ENCODE measurements at regions not wholly inside any gene's neighbourhood (a gene's known extent, or its start where the extent isn't known, plus 50 kb on each side); places are given as distances from the start of the nearest gene placed in this dataset.

GRCh38 chr20:41969656-41970055, 351.5 kb upstream of the CHD6 start:
- Histone ChIP-seq H3K9me3 (replicated peaks; ENCODE audit: control insufficient read depth, insufficient read depth, low read length) (no peaks in the 10 kb centered on the region), H2AFZ (ENCODE audit: control insufficient read depth, low read depth, low read length) (no peak overlapping the region), H3K4me3 (no peak overlapping the region), H3K27me3 (replicated peaks in 1 of 2; ENCODE audit: control insufficient read depth in 2 of 2, insufficient read depth in 2 of 2, low read length in 1 of 2) (no peaks in the 10 kb centered on the region; a peak in 1 of 4 replicates), H3K4me2 (ENCODE audit: control insufficient read depth, insufficient read depth) (no peak overlapping the region), H3K27ac (ENCODE audit: control insufficient read depth, insufficient read depth) (no peak overlapping the region), H3K36me3 (ENCODE audit: control insufficient read depth in 2 of 2, insufficient read depth in 2 of 2, low read length in 1 of 2) (no peaks in the 10 kb centered on the region), H4K20me1 (ENCODE audit: control insufficient read depth, insufficient read depth) (no peaks in the 10 kb centered on the region), H3K9ac (ENCODE audit: control insufficient read depth, insufficient read depth, low read length) (no peak overlapping the region), H3K79me2 (ENCODE audit: control insufficient read depth, insufficient read depth, low read length) (no peaks in the 10 kb centered on the region), H3K4me1 (ENCODE audit: control insufficient read depth, insufficient read depth, low read length) (no peaks in the 10 kb centered on the region)
- no peak for FAIRE-seq
- RAD21 ChIA-PET (ENCODE audit: unreplicated experiment) = no interaction called here
- no peak for TF ChIP-seq KAT2A (conservative IDR thresholded peaks at IDR 0.05; ENCODE audit: control insufficient read depth, low read depth, low read length)
- no peak for TF ChIP-seq MAX (IDR thresholded peaks at IDR 0.05; ENCODE audit: low read depth, low read length)
- no peak for TF ChIP-seq SIX5 (IDR thresholded peaks at IDR 0.05; ENCODE audit: low read depth, low read length, severe bottlenecking)
- TF ChIP-seq MXI1 (IDR thresholded peaks at IDR 0.05; ENCODE audit: low read depth, low read length) = no peak
- no peak for TF ChIP-seq MYB (IDR thresholded peaks at IDR 0.05; ENCODE audit: borderline replicate concordance, low read depth, low read length)
- TF ChIP-seq STAT3 (IDR thresholded peaks at IDR 0.05; ENCODE audit: low read depth, low read length) = no peak
- no peak for TF ChIP-seq ZNF592 (IDR thresholded peaks at IDR 0.05)
- no peak for TF ChIP-seq IRF5 (IDR thresholded peaks at IDR 0.05; ENCODE audit: borderline replicate concordance)
- TF ChIP-seq ZNF24 (IDR thresholded peaks at IDR 0.05) = no peak
- TF ChIP-seq HDAC6 (IDR thresholded peaks at IDR 0.05; ENCODE audit: unreplicated experiment) = no peak
- TF ChIP-seq NR2C1 (IDR thresholded peaks at IDR 0.05) = no peak
- no peak for TF ChIP-seq RB1 (IDR thresholded peaks at IDR 0.05; ENCODE audit: borderline replicate concordance)
- DNase-seq (ENCODE audit: low read depth, low spot score) = no peak
- in situ Hi-C loops (cut with MboI) = no loop called here
- intact Hi-C loops (cut with micrococcal nuclease; ENCODE audit: unreplicated experiment) = no loop called here
- no TSS peak for BruUV-seq (replicated peaks)
- no peak for ATAC-seq
- SMC1A ChIA-PET (ENCODE audit: uncharacterized antibody, unreplicated experiment) = interaction anchor here (0.7 kb wide), 1 partner anchor 349 kb away, joined by 3 read pairs; no protein-coding TSS in a partner anchor
- POLR2A ChIA-PET = no interaction called here
- 20% methylated on average over 6 of the region's 6 CpGs for WGBS (ENCODE audit: insufficient coverage, insufficient replicate concordance, low lambda C conversion rate, missing lambda C conversion rate)
- CTCF ChIA-PET = no interaction called here
